Esophagus (tissue), 2 donors: ENCODE measurements at regions not wholly inside any gene's neighbourhood (a gene's known extent, or its start where the extent isn't known, plus 50 kb on each side); places are given as distances from the start of the nearest gene placed in this dataset.

ENCODE experiments used
- H3K27ac ChIP-seq, 2 donors: one replicate each; pipeline ENCODE4 v1.5.1; 2013; ENCODE audit warnings: low read depth in 2 of 2, mild to moderate bottlenecking in 2 of 2, inconsistent platforms in 1 of 2, low read length in 1 of 2, moderate library complexity in 1 of 2
- H3K27me3 ChIP-seq, 2 donors: one replicate each; pipeline ENCODE4 v1.6.1; 2013; ENCODE audit warnings: low read length in 2 of 2, control low read depth in 1 of 2, mild to moderate bottlenecking in 1 of 2; ENCODE audit not compliant: insufficient read depth in 2 of 2, control insufficient read depth in 1 of 2
- H3K36me3 ChIP-seq, 2 donors: one replicate each; pipeline ENCODE4 v1.6.1; 2013; ENCODE audit warnings: low read length in 1 of 2; ENCODE audit not compliant: control insufficient read depth in 2 of 2, insufficient read depth in 2 of 2
- H3K4me1 ChIP-seq, 2 donors: one replicate each; pipeline ENCODE4 v1.6.1; 2013; ENCODE audit warnings: low read length in 1 of 2; ENCODE audit not compliant: control insufficient read depth in 2 of 2, insufficient read depth in 2 of 2
- H3K4me3 ChIP-seq, 2 donors: one replicate each; pipeline ENCODE4 v1.5.1; 2013; ENCODE audit warnings: low read length in 2 of 2, mild to moderate bottlenecking in 2 of 2, low read depth in 1 of 2, moderate library complexity in 1 of 2
- H3K9me3 ChIP-seq, 2 donors: one replicate each; pipeline ENCODE4 v1.6.1; 2013; ENCODE audit warnings: mild to moderate bottlenecking in 2 of 2, low read depth in 1 of 2, low read length in 1 of 2, moderate library complexity in 1 of 2; ENCODE audit not compliant: control insufficient read depth in 2 of 2, insufficient read depth in 1 of 2
- WGBS, 2 donors: extraction: QIAGEN DNeasy Blood & Tissue Kit; methylation state at CpG; one replicate each; pipeline ENCODE4 v1.1.7; 2013; 5-methylcytosine and 5-hydroxymethylcytosine counted together
- donor health status: healthy with polysubstance abuse.
- donor health status: Bipolar disorder and iron deficiency.

GRCh38 chr12:91984556-91984955, 161.1 kb downstream of the BTG1 start:
- no peaks in the 10 kb centered on the region for H3K9me3 ChIP-seq
- no peaks in the 10 kb centered on the region for H3K36me3 ChIP-seq
- no peak overlapping the region for H3K4me3 ChIP-seq
- no peak overlapping the region for H3K27ac ChIP-seq
- H3K27me3 ChIP-seq, result no peaks in the 10 kb centered on the region
- 50 to 59% methylated on average over 5 of the region's 5 CpGs for WGBS, 2 donors
- H3K4me1 ChIP-seq, result no peaks in the 10 kb centered on the region

DNA sequence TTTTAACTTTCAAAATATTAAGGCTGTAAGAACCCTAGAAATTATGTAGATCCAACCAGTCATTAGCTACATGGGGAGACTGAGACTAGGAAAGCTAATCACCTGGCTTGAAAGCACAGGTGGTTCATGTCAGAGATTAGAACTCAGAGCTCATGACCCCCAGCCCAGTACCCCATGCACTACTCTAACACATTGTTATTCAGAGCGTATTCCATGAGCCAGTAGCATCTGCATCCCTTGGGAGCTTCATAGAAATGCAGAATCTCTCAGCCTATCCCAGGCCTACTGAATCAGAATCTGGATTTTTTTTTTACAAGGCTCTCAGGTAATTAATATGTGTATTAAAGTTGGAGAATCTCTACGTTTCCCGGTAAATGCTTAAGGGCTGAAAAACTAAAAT, 161.7 kb downstream of the BTG1 start:
- no peaks in the 10 kb centered on the region for H3K4me1 ChIP-seq

DNA sequence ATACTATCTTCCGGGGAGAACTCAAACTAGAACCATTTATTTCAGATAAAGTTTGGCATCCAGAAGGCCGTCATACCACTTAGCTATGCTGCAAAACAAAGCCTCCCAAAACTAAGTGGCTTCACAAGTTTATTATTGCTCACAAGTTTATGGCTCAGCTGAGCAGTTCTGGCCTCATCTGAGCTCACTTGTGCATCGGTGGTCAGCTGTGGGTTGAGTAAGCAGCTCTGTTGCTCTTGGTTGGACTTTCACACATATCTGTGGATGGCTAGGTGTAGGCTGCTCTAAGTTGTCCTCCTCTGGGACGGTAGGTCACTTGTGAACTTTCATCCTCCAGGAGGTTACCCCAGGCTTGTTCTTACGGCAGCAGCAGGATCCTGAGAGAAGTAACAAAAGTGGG, 162.7 kb downstream of the BTG1 start:
- 71 to 86% methylated on average over 5 of the region's 5 CpGs for WGBS, 2 donors
- no peaks in the 10 kb centered on the region for H3K27me3 ChIP-seq
- no peaks in the 10 kb centered on the region for H3K36me3 ChIP-seq
- H3K27ac ChIP-seq, result no peak overlapping the region
- no peak overlapping the region for H3K4me3 ChIP-seq
- H3K4me1 ChIP-seq, result no peaks in the 10 kb centered on the region
- H3K9me3 ChIP-seq, result no peaks in the 10 kb centered on the region

More for the DNA sequence above, 161.7 kb downstream of the BTG1 start:
- H3K9me3 ChIP-seq, result no peaks in the 10 kb centered on the region
- no peak overlapping the region for H3K4me3 ChIP-seq
- WGBS, 2 donors, result 88 to 94% methylated on average over 3 of the region's 3 CpGs
- no peaks in the 10 kb centered on the region for H3K36me3 ChIP-seq
- no peaks in the 10 kb centered on the region for H3K27me3 ChIP-seq
- H3K27ac ChIP-seq, result no peak overlapping the region

GRCh38 chr12:91980389-91980821, 165.2 kb downstream of the BTG1 start:
- Histone ChIP-seq H3K9me3 (no peaks in the 10 kb centered on the region), H3K27ac (no peak overlapping the region), H3K36me3 (no peaks in the 10 kb centered on the region), H3K4me1 (no peaks in the 10 kb centered on the region), H3K4me3 (no peak overlapping the region), H3K27me3 (no peaks in the 10 kb centered on the region)

GRCh38 chr12:91978143-91978542, 167.5 kb downstream of the BTG1 start:
- WGBS, 2 donors, result 46 to 52% methylated on average over 2 of the region's 2 CpGs
- Histone ChIP-seq H3K36me3 (no peaks in the 10 kb centered on the region), H3K4me3 (no peak overlapping the region), H3K27me3 (no peaks in the 10 kb centered on the region), H3K27ac (no peak overlapping the region), H3K4me1 (no peaks in the 10 kb centered on the region), H3K9me3 (no peaks in the 10 kb centered on the region)

DNA sequence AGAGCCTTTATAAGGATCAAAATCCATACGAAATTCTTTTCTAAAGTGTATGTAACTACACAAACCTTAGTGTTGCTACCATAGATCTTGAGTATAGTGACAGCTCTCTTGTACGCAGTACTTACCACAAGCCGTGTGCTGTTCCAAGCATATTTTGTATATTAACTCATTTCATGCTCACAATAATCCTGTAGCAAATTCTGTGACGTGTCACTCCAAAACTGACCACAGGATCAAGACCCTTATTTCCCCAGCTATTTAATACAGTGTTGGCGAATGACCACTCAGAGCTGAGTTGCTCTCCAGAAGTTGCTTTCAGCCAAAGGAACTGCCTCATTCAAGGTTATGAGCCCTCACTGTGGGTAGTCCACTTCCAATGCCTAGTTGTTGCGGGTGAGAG, 169.8 kb downstream of the BTG1 start:
- Histone ChIP-seq H3K27ac (no peak overlapping the region), H3K4me3 (no peak overlapping the region), H3K4me1 (no peaks in the 10 kb centered on the region), H3K36me3 (no peaks in the 10 kb centered on the region), H3K27me3 (no peaks in the 10 kb centered on the region), H3K9me3 (no peaks in the 10 kb centered on the region)
- WGBS, 2 donors, result 97 to 98% methylated on average over 6 of the region's 6 CpGs

GRCh38 chr12:91974541-91975085, 171.0 kb downstream of the BTG1 start:
- no peaks in the 10 kb centered on the region for H3K4me1 ChIP-seq
- no peaks in the 10 kb centered on the region for H3K36me3 ChIP-seq
- H3K9me3 ChIP-seq, result no peaks in the 10 kb centered on the region
- H3K27ac ChIP-seq, result no peak overlapping the region
- no peak overlapping the region for H3K4me3 ChIP-seq
- no peaks in the 10 kb centered on the region for H3K27me3 ChIP-seq
- WGBS, 2 donors, result 93 to 96% methylated on average over 3 of the region's 3 CpGs

GRCh38 chr12:91973813-91974212, 171.8 kb downstream of the BTG1 start:
- Histone ChIP-seq H3K27ac (no peak overlapping the region), H3K4me3 (no peak overlapping the region), H3K4me1 (no peaks in the 10 kb centered on the region), H3K9me3 (no peaks in the 10 kb centered on the region), H3K27me3 (no peaks in the 10 kb centered on the region), H3K36me3 (no peaks in the 10 kb centered on the region)
- WGBS, 2 donors, result 78 to 81% methylated on average over 2 of the region's 2 CpGs

DNA sequence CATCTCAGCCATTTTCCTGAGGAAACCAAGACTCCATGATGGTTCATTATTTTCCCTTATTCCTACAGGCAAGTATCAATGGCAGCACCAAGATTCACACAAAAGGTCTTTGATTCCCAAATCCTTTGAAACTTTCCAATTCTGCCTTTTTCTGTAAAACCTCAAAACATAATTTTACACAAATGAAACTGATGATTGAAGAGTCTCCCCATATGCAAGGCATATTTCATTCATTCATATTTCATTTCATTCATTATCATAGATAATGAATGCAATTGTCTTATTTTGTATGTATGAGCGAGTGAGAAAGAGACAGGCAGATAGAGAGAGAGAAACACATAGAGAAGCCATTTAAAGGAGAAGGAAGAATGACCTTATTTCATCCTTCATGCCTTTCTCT, 172.8 kb downstream of the BTG1 start:
- Histone ChIP-seq H3K27ac (no peak overlapping the region), H3K27me3 (no peaks in the 10 kb centered on the region), H3K4me3 (no peak overlapping the region), H3K9me3 (no peaks in the 10 kb centered on the region), H3K4me1 (no peaks in the 10 kb centered on the region), H3K36me3 (no peaks in the 10 kb centered on the region)
- 93 to 100% methylated on average over 1 of the region's 1 CpG for WGBS, 2 donors

DNA sequence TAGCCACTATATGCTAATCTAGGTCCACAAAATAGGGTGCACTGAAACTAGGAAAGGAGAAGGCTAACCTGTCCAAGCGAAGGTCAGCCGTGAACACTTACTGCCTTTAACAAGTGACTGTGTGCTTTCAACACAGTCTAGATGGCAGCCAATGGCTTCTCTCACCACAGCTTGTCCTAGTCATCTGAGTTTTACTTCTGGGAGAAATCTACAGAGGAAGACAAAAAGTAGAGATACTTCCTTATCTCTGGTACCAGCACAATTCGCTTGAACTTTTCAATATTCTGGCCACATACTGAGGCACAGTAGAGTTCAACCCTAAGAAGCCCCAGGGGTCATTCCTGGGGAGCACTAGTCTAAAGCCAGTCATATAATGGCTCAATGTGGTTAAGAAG, 176.9 kb downstream of the BTG1 start:
- WGBS, 2 donors, result 96 to 97% methylated on average over 3 of the region's 3 CpGs
- Histone ChIP-seq H3K27ac (no peak overlapping the region), H3K4me3 (no peak overlapping the region), H3K9me3 (no peaks in the 10 kb centered on the region), H3K4me1 (no peaks in the 10 kb centered on the region), H3K36me3 (no peaks in the 10 kb centered on the region), H3K27me3 (no peaks in the 10 kb centered on the region)
